ENCODE measurements at regions not wholly inside any gene's neighbourhood (a gene's known extent, or its start where the extent isn't known, plus 50 kb on each side); places are given as distances from the start of the nearest gene placed in this dataset.

- Histone ChIP-seq H3K4me1 (ENCODE audit: control insufficient read depth, extremely low read depth, insufficient read depth, low read length) (no peaks in the 10 kb centered on the region), H3K79me2 (ENCODE audit: control insufficient read depth, insufficient read depth, low read length) (no peaks in the 10 kb centered on the region), H3K9ac (ENCODE audit: insufficient read depth, low read length) (no peak overlapping the region), H3K36me3 (ENCODE audit: control insufficient read depth, insufficient read depth, low read length) (no peaks in the 10 kb centered on the region), H3K27me3 (ENCODE audit: control insufficient read depth, insufficient read depth, low read length) (peaks cover 2% of the 10 kb centered on the region), H3K4me3 (replicated peaks in 1 of 4; ENCODE audit: control extremely low read depth in 1 of 4, insufficient read depth in 1 of 4, low read depth in 3 of 4, low read length in 4 of 4) (no peak overlapping the region), H2AFZ (ENCODE audit: low read length) (no peak overlapping the region), H3K9me3 (ENCODE audit: control insufficient read depth, insufficient read depth, low read depth, low read length) (no peaks in the 10 kb centered on the region), H4K20me1 (ENCODE audit: control insufficient read depth, extremely low read depth, insufficient read depth, low read length) (no peaks in the 10 kb centered on the region), H3K4me2 (ENCODE audit: extremely low read depth, insufficient read depth, low read length) (no peak overlapping the region), H3K27ac (ENCODE audit: insufficient read depth, low read length) (no peak overlapping the region)
- DNase-seq (ENCODE audit: low read depth in 2 of 2) = no peak
- no peak for TF ChIP-seq EZH2 (IDR thresholded peaks at IDR 0.05; ENCODE audit: low read length, missing control alignments)
- TF ChIP-seq, protein P1, sequence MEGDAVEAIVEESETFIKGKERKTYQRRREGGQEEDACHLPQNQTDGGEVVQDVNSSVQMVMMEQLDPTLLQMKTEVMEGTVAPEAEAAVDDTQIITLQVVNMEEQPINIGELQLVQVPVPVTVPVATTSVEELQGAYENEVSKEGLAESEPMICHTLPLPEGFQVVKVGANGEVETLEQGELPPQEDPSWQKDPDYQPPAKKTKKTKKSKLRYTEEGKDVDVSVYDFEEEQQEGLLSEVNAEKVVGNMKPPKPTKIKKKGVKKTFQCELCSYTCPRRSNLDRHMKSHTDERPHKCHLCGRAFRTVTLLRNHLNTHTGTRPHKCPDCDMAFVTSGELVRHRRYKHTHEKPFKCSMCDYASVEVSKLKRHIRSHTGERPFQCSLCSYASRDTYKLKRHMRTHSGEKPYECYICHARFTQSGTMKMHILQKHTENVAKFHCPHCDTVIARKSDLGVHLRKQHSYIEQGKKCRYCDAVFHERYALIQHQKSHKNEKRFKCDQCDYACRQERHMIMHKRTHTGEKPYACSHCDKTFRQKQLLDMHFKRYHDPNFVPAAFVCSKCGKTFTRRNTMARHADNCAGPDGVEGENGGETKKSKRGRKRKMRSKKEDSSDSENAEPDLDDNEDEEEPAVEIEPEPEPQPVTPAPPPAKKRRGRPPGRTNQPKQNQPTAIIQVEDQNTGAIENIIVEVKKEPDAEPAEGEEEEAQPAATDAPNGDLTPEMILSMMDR (conservative IDR thresholded peaks at IDR 0.05 in 1 of 2, IDR thresholded peaks at IDR 0.05 in 1 of 2; ENCODE audit: low read depth in 1 of 2, low read length in 2 of 2) = no peak
Measured at GRCh38 chr1:113194846-113195830, 122.1 kb downstream of the LRIG2 start.

GRCh38 chr1:113197719-113198330 lies 124.8 kb downstream of the LRIG2 start:
- Histone ChIP-seq H2AFZ (ENCODE audit: low read length) (no peak overlapping the region), H3K79me2 (ENCODE audit: control insufficient read depth, insufficient read depth, low read length) (no peaks in the 10 kb centered on the region), H3K27me3 (ENCODE audit: control insufficient read depth, insufficient read depth, low read length) (no peaks in the 10 kb centered on the region), H3K27ac (ENCODE audit: insufficient read depth, low read length) (no peak overlapping the region), H3K4me1 (ENCODE audit: control insufficient read depth, extremely low read depth, insufficient read depth, low read length) (no peaks in the 10 kb centered on the region), H3K9me3 (ENCODE audit: control insufficient read depth, insufficient read depth, low read depth, low read length) (no peaks in the 10 kb centered on the region), H3K4me3 (replicated peaks in 1 of 4; ENCODE audit: control extremely low read depth in 1 of 4, insufficient read depth in 1 of 4, low read depth in 3 of 4, low read length in 4 of 4) (no peak overlapping the region), H3K36me3 (ENCODE audit: control insufficient read depth, insufficient read depth, low read length) (no peaks in the 10 kb centered on the region), H3K9ac (ENCODE audit: insufficient read depth, low read length) (no peak overlapping the region), H4K20me1 (ENCODE audit: control insufficient read depth, extremely low read depth, insufficient read depth, low read length) (no peaks in the 10 kb centered on the region), H3K4me2 (ENCODE audit: extremely low read depth, insufficient read depth, low read length) (no peak overlapping the region)
- no peak for TF ChIP-seq EZH2 (IDR thresholded peaks at IDR 0.05; ENCODE audit: low read length, missing control alignments)
- TF ChIP-seq, protein P1 (conservative IDR thresholded peaks at IDR 0.05 in 1 of 2, IDR thresholded peaks at IDR 0.05 in 1 of 2; ENCODE audit: low read depth in 1 of 2, low read length in 2 of 2) = no peak
- no peak for DNase-seq (ENCODE audit: low read depth in 2 of 2)

DNA sequence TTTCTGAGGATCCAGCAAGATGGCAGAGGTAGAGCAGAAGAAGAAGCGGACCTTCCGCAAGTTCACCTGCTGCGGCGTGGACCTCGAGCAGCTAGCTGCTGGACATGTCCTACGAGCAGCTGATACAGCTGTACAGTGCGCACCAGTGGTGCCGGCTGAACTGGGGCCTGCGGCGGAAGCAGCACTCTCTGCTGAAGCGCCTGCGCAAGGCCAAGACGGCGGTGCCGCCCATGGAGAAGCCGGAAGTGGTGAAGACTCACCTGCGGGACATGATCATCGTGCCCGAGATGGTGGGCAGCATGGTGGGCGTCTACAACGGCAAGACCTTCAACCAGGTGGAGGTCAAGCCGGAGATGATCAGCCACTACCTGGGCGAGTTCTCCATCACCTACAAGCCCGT lies 125.8 kb downstream of the LRIG2 start:
- TF ChIP-seq EZH2 (IDR thresholded peaks at IDR 0.05; ENCODE audit: low read length, missing control alignments) = no peak
- TF ChIP-seq, protein P1 (conservative IDR thresholded peaks at IDR 0.05 in 1 of 2, IDR thresholded peaks at IDR 0.05 in 1 of 2; ENCODE audit: low read depth in 1 of 2, low read length in 2 of 2) = no peak
- Histone ChIP-seq H3K4me3 (replicated peaks in 1 of 4; ENCODE audit: control extremely low read depth in 1 of 4, insufficient read depth in 1 of 4, low read depth in 3 of 4, low read length in 4 of 4) (no peak overlapping the region), H3K4me2 (ENCODE audit: extremely low read depth, insufficient read depth, low read length) (no peak overlapping the region), H3K36me3 (ENCODE audit: control insufficient read depth, insufficient read depth, low read length) (no peaks in the 10 kb centered on the region), H3K9me3 (ENCODE audit: control insufficient read depth, insufficient read depth, low read depth, low read length) (no peaks in the 10 kb centered on the region), H3K9ac (ENCODE audit: insufficient read depth, low read length) (no peak overlapping the region), H3K79me2 (ENCODE audit: control insufficient read depth, insufficient read depth, low read length) (no peaks in the 10 kb centered on the region), H3K27ac (ENCODE audit: insufficient read depth, low read length) (no peak overlapping the region), H3K27me3 (ENCODE audit: control insufficient read depth, insufficient read depth, low read length) (no peaks in the 10 kb centered on the region), H2AFZ (ENCODE audit: low read length) (no peak overlapping the region), H4K20me1 (ENCODE audit: control insufficient read depth, extremely low read depth, insufficient read depth, low read length) (no peaks in the 10 kb centered on the region), H3K4me1 (ENCODE audit: control insufficient read depth, extremely low read depth, insufficient read depth, low read length) (no peaks in the 10 kb centered on the region)
- no peak for DNase-seq (ENCODE audit: low read depth in 2 of 2)
